Nephron progenitor cell (in vitro differentiated cells): ENCODE measurements at regions not wholly inside any gene's neighbourhood (a gene's known extent, or its start where the extent isn't known, plus 50 kb on each side); places are given as distances from the start of the nearest gene placed in this dataset.

ENCODE experiments used
- DNase-seq: peaks from one replicate; pipeline ENCODE4 v3.0.0; 2021
- H3K27ac Mint-ChIP-seq: 2 replicates; pipeline ENCODE4 v1.8.0; 2021; ENCODE audit warnings: mild to moderate bottlenecking, moderate library complexity, mixed read lengths
- H3K27me3 Mint-ChIP-seq: 2 replicates; pipeline ENCODE4 v1.8.0; 2021; ENCODE audit warnings: mild to moderate bottlenecking, low read depth, mixed read lengths; ENCODE audit not compliant: poor library complexity
- H3K36me3 Mint-ChIP-seq: 2 replicates; pipeline ENCODE4 v1.8.0; 2021; ENCODE audit warnings: low read depth, mixed read lengths
- H3K4me1 Mint-ChIP-seq: 2 replicates; pipeline ENCODE4 v1.8.0; 2021; ENCODE audit warnings: mixed read lengths
- H3K4me3 Mint-ChIP-seq: 2 replicates; pipeline ENCODE4 v1.8.0; 2021; ENCODE audit warnings: mild to moderate bottlenecking, moderate library complexity, mixed read lengths
- H3K9me3 Mint-ChIP-seq: 2 replicates; pipeline ENCODE4 v1.8.0; 2021; ENCODE audit warnings: mild to moderate bottlenecking, moderate library complexity, mixed read lengths
- TF ChIP-seq, protein P1 (sequence below): fragments of 200-600 bp; sonication (generic); IDR thresholded peaks from 2 replicates; pipeline ENCODE4 v1.5.0; 2021; ENCODE audit warnings: antibody characterized with exemption

DNA sequence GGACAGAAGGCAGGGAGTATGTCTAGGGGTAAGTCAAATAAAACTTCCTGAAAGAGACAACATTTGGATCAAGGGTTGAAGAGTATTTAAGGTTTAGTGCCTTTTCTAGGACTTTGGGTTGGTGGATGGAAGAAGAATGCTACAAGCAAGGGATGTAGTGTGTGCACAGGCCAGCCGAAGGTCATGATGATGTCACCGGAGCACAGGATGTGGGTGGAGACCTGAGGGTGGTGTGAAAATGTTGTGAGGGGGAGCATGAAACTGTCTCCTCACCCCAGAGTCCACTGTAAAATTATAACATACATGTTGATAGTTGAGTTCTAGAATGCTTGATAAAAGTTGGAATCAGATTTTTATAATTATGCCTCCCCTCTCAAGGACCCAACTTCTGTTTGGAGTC, 553.3 kb upstream of the SGCD start:
- no peak overlapping the region for H3K27ac Mint-ChIP-seq
- no peak overlapping the region for H3K4me3 Mint-ChIP-seq
- peaks cover 10% of the 10 kb centered on the region for H3K9me3 Mint-ChIP-seq
- H3K27me3 Mint-ChIP-seq = no peaks in the 10 kb centered on the region
- TF ChIP-seq, protein P1, sequence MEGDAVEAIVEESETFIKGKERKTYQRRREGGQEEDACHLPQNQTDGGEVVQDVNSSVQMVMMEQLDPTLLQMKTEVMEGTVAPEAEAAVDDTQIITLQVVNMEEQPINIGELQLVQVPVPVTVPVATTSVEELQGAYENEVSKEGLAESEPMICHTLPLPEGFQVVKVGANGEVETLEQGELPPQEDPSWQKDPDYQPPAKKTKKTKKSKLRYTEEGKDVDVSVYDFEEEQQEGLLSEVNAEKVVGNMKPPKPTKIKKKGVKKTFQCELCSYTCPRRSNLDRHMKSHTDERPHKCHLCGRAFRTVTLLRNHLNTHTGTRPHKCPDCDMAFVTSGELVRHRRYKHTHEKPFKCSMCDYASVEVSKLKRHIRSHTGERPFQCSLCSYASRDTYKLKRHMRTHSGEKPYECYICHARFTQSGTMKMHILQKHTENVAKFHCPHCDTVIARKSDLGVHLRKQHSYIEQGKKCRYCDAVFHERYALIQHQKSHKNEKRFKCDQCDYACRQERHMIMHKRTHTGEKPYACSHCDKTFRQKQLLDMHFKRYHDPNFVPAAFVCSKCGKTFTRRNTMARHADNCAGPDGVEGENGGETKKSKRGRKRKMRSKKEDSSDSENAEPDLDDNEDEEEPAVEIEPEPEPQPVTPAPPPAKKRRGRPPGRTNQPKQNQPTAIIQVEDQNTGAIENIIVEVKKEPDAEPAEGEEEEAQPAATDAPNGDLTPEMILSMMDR = no peak
- no peak for DNase-seq
- no peaks in the 10 kb centered on the region for H3K4me1 Mint-ChIP-seq
- H3K36me3 Mint-ChIP-seq = no peaks in the 10 kb centered on the region

DNA sequence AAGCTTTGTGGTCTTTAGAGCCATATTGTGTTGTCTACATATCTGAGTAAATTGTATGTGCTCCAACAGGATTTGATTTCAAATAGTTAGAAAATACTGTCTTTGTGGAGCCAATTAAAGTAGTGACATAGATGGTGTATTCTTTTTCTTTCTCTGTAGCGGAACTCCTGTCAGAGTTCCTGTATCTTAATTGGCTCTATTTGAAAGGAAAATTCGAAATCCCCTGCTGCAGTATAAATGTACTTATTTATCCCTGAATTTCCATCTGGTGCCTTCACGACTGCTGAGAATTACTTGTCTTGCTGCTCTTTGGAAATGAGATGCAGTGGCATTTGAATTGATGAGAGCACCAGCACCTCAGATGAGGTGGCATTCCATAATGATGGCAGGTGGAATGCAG, 546.7 kb upstream of the SGCD start:
- H3K4me3 Mint-ChIP-seq = no peak overlapping the region
- no peaks in the 10 kb centered on the region for H3K27me3 Mint-ChIP-seq
- TF ChIP-seq, protein P1 = no peak
- no peaks in the 10 kb centered on the region for H3K4me1 Mint-ChIP-seq
- H3K36me3 Mint-ChIP-seq = no peaks in the 10 kb centered on the region
- H3K9me3 Mint-ChIP-seq = peaks cover 12% of the 10 kb centered on the region
- H3K27ac Mint-ChIP-seq = no peak overlapping the region
- no peak for DNase-seq

DNA sequence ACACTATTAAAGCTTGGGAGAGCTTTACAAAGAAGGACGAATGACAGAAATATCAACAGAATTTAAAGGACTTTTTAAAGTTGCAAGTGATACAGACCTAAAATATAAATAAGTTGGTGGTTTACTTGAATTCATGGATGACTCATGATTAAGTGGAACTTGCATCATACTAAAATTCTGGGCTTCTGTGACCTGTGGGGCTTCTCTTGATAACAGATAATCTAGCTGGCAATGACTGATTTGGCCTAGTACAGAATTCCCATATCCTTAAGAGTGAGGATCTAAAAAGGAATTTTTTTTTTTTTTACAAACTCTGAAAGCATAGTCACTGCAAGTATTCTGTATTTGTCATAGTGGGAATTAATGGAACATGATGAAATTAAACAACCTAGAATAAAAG, 543.7 kb upstream of the SGCD start:
- H3K27ac Mint-ChIP-seq = no peak overlapping the region
- H3K27me3 Mint-ChIP-seq = no peaks in the 10 kb centered on the region
- TF ChIP-seq, protein P1 = no peak
- no peak overlapping the region for H3K4me3 Mint-ChIP-seq
- no peak for DNase-seq
- H3K9me3 Mint-ChIP-seq = peaks cover 12% of the 10 kb centered on the region
- no peaks in the 10 kb centered on the region for H3K4me1 Mint-ChIP-seq
- no peaks in the 10 kb centered on the region for H3K36me3 Mint-ChIP-seq

DNA sequence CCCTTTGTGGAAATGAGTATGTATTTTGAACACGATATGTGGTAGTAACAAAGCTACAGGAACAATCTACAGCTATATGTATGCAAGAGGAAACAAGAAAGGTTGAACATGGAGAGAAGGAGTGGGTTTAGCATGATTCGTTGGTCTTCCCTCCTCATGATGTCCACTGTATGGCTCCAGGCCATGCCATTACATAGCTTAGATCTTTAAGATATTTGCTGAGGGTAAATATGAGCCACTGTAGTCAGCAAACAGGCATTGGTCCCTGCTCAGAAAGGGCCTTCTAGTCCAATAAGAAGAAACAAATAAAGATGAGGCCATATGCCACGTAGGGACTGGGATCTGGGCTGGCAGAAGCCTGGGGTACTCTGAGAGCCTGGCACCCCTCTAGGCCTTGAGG, 543.2 kb upstream of the SGCD start:
- Mint-ChIP-seq H3K27ac (no peak overlapping the region), H3K9me3 (peaks cover 15% of the 10 kb centered on the region), H3K27me3 (no peaks in the 10 kb centered on the region), H3K4me1 (no peaks in the 10 kb centered on the region), H3K36me3 (no peaks in the 10 kb centered on the region), H3K4me3 (no peak overlapping the region)
- no peak for DNase-seq
- TF ChIP-seq, protein P1 = no peak

DNA sequence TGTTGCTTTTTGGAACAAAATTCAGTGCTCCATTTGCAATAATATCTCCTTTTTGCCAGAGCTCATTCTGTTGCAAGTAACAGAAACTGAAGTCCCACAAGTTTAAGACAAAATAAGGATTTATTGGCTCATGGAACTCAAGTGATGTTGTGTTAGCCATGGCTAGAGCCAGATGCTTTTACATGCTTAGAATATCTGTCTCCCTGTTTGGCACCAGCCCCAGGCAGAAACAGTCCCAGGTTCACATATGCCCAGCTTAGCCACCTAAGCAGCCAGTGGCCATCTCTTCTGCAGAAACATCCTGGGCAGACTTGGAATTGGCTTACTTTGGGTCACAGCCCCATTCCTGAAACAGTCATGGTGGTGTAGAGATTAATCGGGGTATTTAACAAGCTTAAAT, 540.9 kb upstream of the SGCD start:
- TF ChIP-seq, protein P1 = no peak
- no peak overlapping the region for H3K27ac Mint-ChIP-seq
- no peaks in the 10 kb centered on the region for H3K4me1 Mint-ChIP-seq
- H3K4me3 Mint-ChIP-seq = no peak overlapping the region
- peaks cover 14% of the 10 kb centered on the region for H3K9me3 Mint-ChIP-seq
- no peak for DNase-seq
- H3K36me3 Mint-ChIP-seq = no peaks in the 10 kb centered on the region
- no peaks in the 10 kb centered on the region for H3K27me3 Mint-ChIP-seq

DNA sequence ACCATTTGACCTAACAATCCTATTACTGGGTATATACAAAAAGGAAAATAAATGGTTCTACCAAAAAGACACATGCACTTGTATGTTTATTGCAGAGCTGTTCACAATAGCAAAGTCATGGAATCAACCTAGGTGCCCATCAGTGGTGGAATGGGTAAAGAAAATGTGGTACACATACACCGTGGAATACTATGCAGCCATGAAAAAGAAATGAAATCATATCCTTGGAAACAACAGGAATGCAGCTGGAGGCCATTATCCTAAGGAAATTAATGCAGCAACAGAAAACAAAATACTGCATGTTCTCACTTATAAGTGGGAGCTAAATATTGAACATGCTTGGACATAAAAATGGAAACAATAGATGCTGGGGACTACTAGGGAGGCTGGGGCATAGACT, 534.1 kb upstream of the SGCD start:
- Mint-ChIP-seq H3K4me1 (no peaks in the 10 kb centered on the region), H3K36me3 (peaks cover 5% of the 10 kb centered on the region), H3K27ac (no peak overlapping the region), H3K4me3 (no peak overlapping the region), H3K9me3 (peaks cover 58% of the 10 kb centered on the region), H3K27me3 (no peaks in the 10 kb centered on the region)
- TF ChIP-seq, protein P1 = no peak
- DNase-seq = no peak
